ENCODE measurements at regions not wholly inside any gene's neighbourhood (a gene's known extent, or its start where the extent isn't known, plus 50 kb on each side); places are given as distances from the start of the nearest gene placed in this dataset.

DNA sequence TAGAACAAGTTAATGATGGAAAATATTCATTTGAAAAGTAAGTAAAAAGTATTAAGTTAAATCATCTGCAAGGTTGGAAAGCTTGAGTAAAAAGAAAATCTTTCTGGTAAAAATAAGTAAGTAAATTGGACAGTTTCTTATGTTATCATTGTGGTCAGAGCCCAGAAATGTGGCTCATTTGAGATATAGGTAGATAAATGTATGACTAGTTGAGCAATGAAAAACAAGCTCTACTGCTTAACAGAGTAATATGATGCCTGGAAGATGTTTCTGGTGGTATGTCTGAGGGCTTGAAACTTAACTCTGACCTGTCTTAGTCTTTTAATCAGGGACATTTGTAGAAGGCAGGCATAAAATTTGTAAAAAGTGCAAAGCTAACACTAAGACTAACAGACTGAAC, 444.0 kb downstream of the MFSD1 start:
- TF ChIP-seq, protein P1, sequence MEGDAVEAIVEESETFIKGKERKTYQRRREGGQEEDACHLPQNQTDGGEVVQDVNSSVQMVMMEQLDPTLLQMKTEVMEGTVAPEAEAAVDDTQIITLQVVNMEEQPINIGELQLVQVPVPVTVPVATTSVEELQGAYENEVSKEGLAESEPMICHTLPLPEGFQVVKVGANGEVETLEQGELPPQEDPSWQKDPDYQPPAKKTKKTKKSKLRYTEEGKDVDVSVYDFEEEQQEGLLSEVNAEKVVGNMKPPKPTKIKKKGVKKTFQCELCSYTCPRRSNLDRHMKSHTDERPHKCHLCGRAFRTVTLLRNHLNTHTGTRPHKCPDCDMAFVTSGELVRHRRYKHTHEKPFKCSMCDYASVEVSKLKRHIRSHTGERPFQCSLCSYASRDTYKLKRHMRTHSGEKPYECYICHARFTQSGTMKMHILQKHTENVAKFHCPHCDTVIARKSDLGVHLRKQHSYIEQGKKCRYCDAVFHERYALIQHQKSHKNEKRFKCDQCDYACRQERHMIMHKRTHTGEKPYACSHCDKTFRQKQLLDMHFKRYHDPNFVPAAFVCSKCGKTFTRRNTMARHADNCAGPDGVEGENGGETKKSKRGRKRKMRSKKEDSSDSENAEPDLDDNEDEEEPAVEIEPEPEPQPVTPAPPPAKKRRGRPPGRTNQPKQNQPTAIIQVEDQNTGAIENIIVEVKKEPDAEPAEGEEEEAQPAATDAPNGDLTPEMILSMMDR (IDR thresholded peaks at IDR 0.05): no peak
- TF ChIP-seq EZH2 (IDR thresholded peaks at IDR 0.05) (no peak), EZH2phosphoT487 (IDR thresholded peaks at IDR 0.05) (no peak)
